Superior temporal gyrus (tissue), 1 donor: ENCODE measurements at regions not wholly inside any gene's neighbourhood (a gene's known extent, or its start where the extent isn't known, plus 50 kb on each side); places are given as distances from the start of the nearest gene placed in this dataset.

ENCODE experiments used
- DNase-seq: peaks from one replicate; pipeline ENCODE4 v3.0.0-alpha.2; 2016; ENCODE audit errors: extremely low spot score

- DNase-seq: no peak
Measured at GRCh38 chr4:20302336-20302735, 50.6 kb downstream of the SLIT2 start.

DNA sequence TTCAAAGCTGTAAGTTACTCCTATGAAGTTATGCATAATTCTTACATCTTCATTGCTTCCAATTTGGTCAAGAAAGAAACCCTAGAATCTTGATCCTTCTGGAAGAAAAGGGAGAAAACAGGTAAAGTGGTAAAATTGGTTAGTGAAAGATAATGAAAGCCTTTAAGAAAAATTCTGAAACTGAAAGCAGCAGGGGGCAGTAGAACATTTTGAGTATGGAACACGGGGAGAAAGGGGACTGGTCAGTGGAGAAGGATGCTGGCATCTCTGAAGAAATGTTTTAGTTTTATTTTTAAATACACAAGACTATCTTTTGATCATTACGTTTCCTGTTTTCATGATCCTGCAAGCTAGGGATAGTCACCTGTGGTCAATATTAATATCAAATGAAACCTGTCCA lies 54.3 kb downstream of the SLIT2 start:
- DNase-seq: peak; percentile 90

DNA sequence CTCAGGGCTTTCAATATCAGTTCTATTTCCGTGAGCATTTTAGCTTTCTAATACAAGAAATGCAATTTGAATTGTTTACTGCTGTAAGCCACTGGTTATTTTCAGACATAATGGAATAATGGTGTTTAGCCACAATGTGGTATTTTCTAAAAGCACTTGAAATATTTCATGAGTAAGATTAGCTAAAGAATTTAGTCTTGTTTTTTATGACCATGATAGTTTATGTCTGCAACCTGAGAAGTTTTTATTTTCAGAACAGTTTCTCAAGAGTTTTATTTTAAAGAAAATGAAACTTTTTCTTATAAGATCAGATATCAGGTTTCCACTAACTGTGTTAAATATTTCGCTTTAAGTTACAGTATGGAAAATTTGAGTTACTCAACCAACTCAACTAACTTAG lies 60.2 kb downstream of the SLIT2 start:
- no peak for DNase-seq

DNA sequence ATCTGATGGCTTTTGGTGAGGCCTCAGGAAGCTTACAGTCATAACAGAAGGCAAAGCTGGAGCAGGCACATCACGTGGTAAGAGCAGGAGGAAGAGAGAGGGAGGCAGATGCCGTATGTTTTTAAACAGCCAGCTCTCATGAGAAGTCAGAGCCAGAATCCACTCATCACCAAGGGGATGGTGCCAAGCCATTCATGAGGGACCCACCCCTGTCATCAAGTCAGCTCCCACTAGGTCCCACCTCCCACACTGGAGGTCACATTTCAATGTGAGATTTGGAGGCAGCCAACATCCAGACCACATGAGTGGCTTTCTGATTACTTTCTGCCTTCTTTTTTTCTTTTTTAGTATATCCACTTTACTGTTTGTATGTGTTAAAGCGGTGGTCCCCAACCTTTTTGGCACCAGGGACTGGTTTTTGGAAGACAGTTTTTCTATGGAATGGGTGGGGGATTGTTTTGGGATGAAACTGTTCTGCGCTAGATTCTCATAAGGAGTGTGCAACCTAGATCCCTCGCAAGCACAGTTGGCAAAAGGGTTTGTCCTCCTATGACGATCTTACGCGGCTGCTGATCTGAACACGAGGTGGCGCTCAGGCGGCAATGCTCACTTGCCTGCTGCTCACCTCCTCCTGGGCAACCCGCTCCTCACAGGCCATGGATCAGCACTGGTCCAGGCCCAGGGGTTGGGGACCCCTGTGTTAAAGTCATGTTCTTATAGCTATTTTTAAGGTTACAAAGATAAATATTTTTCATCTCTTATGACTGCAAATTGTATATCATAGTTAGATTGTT lies 61.7 kb downstream of the SLIT2 start:
- no peak for DNase-seq

- peak; percentile 83 for DNase-seq
Measured at GRCh38 chr4:20317424-20317985, 65.8 kb downstream of the SLIT2 start.

DNA sequence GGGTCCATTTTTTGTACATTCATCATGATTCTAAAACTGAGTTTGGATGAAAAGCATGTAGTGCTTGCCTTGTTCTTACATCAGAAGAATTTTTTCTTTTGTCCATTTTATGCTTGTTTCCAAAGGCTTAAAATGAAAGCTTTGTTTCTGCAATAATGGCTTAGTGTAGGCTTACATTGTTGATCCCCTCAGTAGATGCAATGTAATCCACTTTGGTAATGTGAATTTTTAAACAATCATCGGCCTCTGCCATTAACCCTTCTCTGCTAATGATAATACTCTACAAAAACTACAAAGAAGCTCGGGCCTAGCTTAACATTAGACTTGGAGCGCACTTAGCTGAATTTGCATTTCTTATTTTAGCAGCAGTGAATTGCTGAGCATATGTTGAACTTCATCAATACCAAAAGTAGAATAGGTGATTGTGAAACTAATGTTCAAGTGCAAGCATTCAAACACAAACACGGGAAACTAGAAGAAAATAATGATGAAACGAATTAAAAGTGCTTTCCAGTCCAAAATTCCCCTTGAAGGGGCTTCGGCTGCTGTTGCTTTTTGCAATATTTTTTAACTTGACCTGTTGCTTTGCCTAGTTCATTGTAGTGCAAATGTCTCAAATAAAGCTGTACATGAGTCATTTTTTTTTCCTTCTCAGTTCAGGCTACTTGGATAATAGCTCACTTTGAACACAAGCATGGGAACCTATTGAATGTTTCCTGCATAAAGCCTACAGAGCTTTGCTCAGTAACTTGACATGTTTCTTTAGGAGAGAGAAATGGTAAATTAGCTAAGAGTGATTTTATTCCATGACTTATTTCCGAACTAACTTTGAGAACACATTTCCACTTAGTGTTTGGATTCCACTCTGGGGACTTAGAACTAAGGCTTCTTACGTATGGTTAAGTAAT lies 66.5 kb downstream of the SLIT2 start:
- DNase-seq: peak; percentile 92

- no peak for DNase-seq
Measured at GRCh38 chr4:20318909-20319277, 67.2 kb downstream of the SLIT2 start.

DNA sequence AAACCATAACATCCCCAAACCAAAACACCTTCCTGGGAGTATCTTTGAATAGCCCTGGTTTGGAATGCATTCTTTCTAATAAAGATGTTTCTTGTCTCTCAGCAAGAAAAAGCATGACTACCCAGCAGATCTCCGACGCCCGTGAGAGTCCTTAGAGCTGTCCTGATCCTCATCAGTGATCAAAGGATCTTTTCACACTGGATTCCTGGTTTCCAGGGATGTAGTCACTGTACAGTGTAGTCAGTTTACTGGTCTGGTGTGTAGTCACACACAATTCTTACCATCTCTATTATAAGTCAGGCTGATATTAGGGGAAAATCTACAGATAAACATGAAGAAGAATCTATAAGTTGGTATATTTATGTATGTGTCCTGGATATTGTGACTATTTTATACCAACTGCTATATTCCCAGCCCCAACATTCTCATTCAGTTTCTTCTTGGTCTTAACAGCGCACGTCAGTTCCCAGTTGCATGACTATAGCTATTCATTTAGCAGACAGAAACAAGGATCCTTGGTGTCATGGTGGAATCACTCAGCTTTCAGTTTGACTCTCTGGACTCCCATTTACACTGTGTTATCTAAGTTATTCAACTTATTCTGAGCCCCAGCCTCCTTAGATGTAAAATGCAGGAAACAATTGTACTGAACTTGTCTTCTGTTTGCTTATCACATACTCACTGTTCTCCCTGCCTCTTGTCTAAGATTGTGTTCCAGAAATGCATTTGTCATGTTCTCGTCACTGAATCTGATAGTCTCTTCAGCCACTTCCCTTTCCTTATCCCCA lies 68.3 kb downstream of the SLIT2 start:
- peak; percentile 74 for DNase-seq

DNA sequence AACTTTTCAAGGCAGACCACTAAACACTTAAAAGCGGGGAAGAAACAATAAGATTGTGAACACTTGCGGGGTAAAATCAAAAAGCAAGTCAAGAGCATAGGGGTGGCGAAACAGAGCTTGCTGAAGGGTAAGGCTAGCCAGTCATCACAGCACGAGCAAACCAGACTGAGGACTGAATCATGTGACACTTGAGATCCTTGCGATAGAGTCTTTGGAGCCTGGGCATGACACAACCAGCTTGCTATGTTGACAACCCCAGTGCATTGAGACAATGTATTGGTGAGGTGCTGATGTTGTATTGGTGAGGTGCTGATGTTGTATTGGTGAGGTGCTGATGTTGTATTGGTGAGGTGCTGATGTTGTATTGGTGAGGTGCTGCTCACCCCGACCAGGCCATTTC lies 72.3 kb downstream of the SLIT2 start:
- no peak for DNase-seq

DNA sequence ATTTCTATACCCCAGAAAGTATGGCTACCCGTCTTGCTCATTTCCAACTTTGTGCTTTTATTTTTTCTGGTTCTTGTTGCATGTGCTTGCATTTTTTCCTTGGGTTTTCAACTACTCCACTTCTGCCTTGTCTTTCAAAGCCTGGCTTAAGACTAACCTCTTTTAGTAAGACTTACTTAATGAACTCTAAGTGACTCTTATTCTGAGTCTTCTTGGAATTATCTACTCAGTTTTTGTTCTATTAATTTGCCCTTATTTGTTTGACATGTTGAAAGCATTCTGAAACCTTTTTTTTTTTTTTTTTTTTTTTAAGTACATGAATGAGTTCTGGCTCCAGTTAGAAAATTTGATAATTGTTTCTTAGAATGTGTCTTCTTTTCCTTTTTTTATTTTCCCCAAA lies 74.8 kb downstream of the SLIT2 start:
- DNase-seq: no peak

GRCh38 chr4:20326977-20327376 lies 75.3 kb downstream of the SLIT2 start:
- DNase-seq: no peak

- DNase-seq: no peak
Measured at GRCh38 chr4:20327808-20328207, 76.1 kb downstream of the SLIT2 start.

GRCh38 chr4:20331642-20332041 lies 79.9 kb downstream of the SLIT2 start:
- DNase-seq: no peak

DNA sequence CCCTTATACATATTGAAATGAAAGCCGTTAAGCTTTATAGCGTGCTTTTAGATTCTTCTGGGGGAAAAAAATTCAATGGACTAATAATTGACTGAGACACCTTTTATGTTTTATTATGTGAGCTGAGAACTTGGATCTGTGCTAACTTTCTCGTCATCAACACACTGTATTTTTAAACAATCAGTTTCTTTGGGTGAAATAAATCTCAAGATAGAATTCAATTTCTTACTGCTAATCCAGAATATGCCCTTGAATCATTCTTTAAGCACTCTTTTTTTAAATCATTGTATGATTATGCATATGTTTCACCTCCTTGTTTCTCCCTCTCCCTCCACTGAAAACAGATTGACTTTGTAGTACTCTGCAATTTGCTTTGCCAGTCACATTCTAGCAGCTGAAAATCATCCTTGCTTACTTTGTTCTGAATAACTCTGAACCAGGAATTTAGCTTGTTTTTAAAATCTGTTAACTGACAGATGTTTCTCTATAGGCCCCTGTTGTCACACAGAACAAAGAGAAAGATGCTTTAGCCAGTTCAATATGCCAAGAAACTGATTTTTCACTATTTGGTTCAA lies 81.5 kb downstream of the SLIT2 start:
- DNase-seq: no peak

- no peak for DNase-seq
Measured at GRCh38 chr4:20337261-20337664, 85.6 kb downstream of the SLIT2 start.

DNA sequence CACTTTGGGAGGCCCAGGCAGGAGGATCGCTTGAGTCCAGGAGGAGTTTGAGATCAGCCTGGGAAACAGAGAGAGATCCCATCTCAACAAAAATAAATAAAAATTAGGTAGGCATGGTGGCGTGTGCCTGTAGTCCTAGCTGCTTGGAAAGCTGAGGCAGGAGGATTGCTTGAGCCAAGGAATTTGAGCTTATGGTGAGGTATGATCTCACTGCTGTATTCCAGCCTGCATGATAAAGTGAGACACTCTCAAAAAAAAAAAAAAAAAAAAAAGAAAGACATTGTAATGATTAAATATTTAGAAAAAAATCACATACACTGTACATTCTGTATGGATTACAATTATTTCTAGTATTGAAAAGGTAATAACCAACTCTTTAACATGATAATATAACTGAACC lies 87.1 kb downstream of the SLIT2 start:
- DNase-seq: no peak

GRCh38 chr4:20341134-20341738 lies 89.5 kb downstream of the SLIT2 start:
- no peak for DNase-seq

GRCh38 chr4:20347531-20347930 lies 95.8 kb downstream of the SLIT2 start:
- no peak for DNase-seq

DNA sequence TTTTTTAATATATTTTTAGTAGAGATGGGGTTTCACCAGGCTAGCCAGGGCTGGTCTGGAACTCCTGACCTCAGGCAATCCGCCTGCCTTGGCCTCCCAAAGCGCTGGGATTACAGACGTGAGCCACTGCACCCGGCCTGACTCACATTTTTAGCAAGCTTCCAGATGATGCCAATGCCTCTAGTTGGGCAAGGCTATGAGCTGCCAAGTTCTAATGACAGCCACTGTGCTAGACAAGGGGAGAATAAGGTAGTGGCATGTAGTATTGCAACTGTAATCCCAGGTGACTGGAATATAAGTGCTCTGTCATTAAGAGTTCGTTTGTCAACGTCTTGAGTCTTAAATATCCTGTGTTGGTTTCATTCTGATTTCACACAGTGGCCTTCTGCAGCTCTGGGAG lies 96.7 kb downstream of the SLIT2 start:
- no peak for DNase-seq

GRCh38 chr4:20351360-20352162 lies 99.9 kb downstream of the SLIT2 start:
- no peak for DNase-seq

DNA sequence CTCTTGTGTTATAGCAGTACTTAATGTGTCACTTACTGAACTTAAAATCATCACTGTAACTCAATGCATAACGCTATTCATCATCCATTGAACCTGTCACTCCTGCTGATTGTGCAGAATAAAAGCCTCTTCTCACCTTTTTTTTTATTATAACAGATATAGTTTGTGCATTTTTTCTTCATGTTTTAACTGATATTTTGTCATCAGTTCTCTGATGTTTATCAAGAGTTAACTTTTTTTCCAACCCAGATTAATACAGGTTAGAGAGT lies 100.4 kb downstream of the SLIT2 start:
- DNase-seq: no peak
